Colonic mucosa (tissue), 4 donors: ENCODE measurements at regions not wholly inside any gene's neighbourhood (a gene's known extent, or its start where the extent isn't known, plus 50 kb on each side); places are given as distances from the start of the nearest gene placed in this dataset.

Source experiments
- DNase-seq: peaks from one replicate; pipeline ENCODE4 v3.0.0-alpha.2; 2020
- H3K27ac ChIP-seq: fragments of 200-600 bp; one replicate; pipeline ENCODE4 v1.8.0; 2021
- H3K27me3 ChIP-seq: fragments of 200-600 bp; one replicate; pipeline ENCODE4 v1.8.0; 2021
- H3K36me3 ChIP-seq: fragments of 200-600 bp; one replicate; pipeline ENCODE4 v1.8.0; 2021
- H3K4me1 ChIP-seq: fragments of 200-600 bp; one replicate; pipeline ENCODE4 v1.8.0; 2021; ENCODE audit warnings: mild to moderate bottlenecking
- H3K4me3 ChIP-seq: fragments of 200-600 bp; one replicate; pipeline ENCODE4 v1.8.0; 2021
- H3K9ac ChIP-seq, 2 donors: one replicate each; pipeline ENCODE4 v1.7.0; 2013; ENCODE audit warnings: control low read depth in 2 of 2, low read depth in 2 of 2, low read length in 2 of 2
- H3K9me3 ChIP-seq: fragments of 200-600 bp; one replicate; pipeline ENCODE4 v1.8.0; 2021
- intact Hi-C: fragments of 100-400 bp; cut with DNase I; formaldehyde crosslinking; loops from one replicate; pipeline ENCODE4 v1.14.1; 2022
- TF ChIP-seq, protein P1 (sequence below): fragments of 200-600 bp; IDR thresholded peaks from one replicate; pipeline ENCODE4 v1.8.0; 2022; ENCODE audit warnings: antibody characterized with exemption, mild to moderate bottlenecking
- donor health status: healthy.
- donor health status: DM: no; HTN: no; CAD: no.
- donor health status: DM: no; HTN: no; CAD: no.

DNA sequence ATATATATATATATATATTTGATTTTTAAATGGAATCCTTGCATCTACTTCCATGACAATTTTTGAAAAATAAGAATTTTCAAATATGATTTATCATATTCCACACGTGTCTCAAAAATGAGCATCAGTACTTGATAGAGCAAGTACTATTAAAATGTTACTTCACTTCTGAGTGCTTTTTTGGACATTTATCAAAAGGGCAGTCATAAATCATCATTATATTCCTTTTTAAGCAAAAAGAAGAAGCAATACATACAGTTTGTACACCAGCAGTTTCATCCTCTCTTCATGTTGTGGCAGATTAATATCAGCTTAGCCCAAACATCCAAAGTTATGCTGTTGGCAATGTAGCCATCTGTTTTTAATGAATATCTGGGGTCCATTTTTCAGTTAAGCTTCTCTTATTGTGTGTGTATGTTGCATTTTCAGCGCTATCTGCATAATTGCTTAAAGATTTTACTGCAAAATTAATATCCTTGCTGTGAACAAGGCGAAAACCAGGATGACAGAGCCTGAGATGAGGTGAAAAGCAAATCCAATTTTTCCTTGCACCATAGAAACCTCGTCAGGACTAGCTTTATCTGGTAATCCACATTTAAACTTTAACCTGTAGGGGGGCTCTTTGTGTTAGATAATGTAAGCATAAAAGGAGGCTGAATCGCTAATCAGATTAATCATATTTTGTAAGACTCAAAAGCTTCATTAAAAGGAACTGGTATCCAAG lies 604.9 kb upstream of the AGTR1 start:
- Histone ChIP-seq H3K9ac (no peak overlapping the region), H3K27ac (no peak overlapping the region), H3K36me3 (no peaks in the 10 kb centered on the region), H3K27me3 (no peaks in the 10 kb centered on the region), H3K4me3 (no peak overlapping the region), H3K9me3 (no peaks in the 10 kb centered on the region), H3K4me1 (no peaks in the 10 kb centered on the region)
- no peak for DNase-seq
- TF ChIP-seq, protein P1, sequence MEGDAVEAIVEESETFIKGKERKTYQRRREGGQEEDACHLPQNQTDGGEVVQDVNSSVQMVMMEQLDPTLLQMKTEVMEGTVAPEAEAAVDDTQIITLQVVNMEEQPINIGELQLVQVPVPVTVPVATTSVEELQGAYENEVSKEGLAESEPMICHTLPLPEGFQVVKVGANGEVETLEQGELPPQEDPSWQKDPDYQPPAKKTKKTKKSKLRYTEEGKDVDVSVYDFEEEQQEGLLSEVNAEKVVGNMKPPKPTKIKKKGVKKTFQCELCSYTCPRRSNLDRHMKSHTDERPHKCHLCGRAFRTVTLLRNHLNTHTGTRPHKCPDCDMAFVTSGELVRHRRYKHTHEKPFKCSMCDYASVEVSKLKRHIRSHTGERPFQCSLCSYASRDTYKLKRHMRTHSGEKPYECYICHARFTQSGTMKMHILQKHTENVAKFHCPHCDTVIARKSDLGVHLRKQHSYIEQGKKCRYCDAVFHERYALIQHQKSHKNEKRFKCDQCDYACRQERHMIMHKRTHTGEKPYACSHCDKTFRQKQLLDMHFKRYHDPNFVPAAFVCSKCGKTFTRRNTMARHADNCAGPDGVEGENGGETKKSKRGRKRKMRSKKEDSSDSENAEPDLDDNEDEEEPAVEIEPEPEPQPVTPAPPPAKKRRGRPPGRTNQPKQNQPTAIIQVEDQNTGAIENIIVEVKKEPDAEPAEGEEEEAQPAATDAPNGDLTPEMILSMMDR, result no peak
- intact Hi-C loops, result no loop called here

DNA sequence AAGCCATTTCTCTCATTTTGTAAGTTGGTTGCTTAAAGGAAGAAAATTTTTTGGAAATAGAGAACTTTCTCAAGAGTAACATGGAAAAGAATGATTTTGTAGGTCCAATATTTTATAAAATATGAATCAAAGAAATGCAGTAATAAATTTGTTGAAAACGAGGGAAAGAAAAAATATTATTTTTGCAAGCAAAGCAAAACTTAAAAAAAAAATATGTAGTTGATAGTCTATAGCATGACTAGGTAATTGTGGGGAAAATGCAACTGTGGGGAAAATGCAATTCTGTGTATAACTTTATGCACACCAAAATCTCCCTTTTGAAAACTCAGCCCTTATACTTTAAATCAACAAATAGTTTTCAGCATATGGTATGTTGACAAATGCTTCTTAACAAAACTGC lies 604.0 kb upstream of the AGTR1 start:
- Histone ChIP-seq H3K27me3 (no peaks in the 10 kb centered on the region), H3K9me3 (no peaks in the 10 kb centered on the region), H3K4me1 (no peaks in the 10 kb centered on the region), H3K9ac (no peak overlapping the region), H3K4me3 (no peak overlapping the region), H3K36me3 (no peaks in the 10 kb centered on the region), H3K27ac (no peak overlapping the region)
- TF ChIP-seq, protein P1, result no peak
- intact Hi-C loops, result no loop called here
- DNase-seq, result no peak

DNA sequence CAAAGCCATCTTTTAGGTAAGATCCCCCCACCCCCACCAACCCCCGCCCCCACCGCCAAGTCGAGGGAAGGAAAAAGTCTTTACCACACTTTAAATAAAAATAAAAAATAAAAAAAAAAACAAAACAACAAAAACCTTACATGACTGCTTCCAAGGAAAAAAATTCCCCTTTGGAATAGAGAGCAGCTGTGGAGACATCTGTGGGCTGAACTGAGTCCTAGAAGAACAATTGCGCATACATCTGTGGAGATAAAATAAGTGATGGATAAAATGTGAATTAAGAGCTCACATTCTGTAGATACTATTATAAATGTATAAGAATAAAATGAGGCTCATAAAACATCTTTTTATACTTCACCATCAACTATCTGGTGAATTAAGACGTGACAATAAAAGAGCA lies 601.7 kb upstream of the AGTR1 start:
- no peak for DNase-seq
- TF ChIP-seq, protein P1, result no peak

DNA sequence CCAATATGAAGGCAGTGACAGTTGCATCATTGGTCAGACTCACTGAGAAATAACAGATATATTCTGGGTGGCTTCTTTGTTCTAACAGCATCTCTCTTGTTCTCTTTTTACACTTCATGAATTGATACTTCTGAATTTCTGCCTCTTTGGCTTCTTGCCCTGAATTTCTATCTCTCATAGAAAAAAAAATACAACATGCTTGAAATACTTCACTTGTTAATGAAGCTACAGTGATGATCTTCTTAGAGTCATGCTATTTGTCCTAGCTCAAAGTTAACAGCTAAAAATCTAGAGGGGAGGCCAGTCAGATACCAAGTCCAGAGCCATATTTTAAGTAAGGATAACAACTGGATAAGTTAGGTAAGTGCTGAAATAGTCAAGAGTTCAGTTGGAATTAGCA lies 597.2 kb upstream of the AGTR1 start:
- Histone ChIP-seq H3K27ac (no peak overlapping the region), H3K4me3 (no peak overlapping the region), H3K36me3 (no peaks in the 10 kb centered on the region), H3K9me3 (no peaks in the 10 kb centered on the region), H3K27me3 (no peaks in the 10 kb centered on the region), H3K9ac (no peak overlapping the region), H3K4me1 (no peaks in the 10 kb centered on the region)
- no peak for DNase-seq
- intact Hi-C loops, result no loop called here
- TF ChIP-seq, protein P1, result no peak

More for the DNA sequence above, 601.7 kb upstream of the AGTR1 start:
- Histone ChIP-seq H3K4me3 (no peak overlapping the region), H3K9me3 (no peaks in the 10 kb centered on the region), H3K9ac (no peak overlapping the region), H3K4me1 (no peaks in the 10 kb centered on the region), H3K27ac (no peak overlapping the region), H3K27me3 (no peaks in the 10 kb centered on the region), H3K36me3 (no peaks in the 10 kb centered on the region)
- intact Hi-C loops, result no loop called here

DNA sequence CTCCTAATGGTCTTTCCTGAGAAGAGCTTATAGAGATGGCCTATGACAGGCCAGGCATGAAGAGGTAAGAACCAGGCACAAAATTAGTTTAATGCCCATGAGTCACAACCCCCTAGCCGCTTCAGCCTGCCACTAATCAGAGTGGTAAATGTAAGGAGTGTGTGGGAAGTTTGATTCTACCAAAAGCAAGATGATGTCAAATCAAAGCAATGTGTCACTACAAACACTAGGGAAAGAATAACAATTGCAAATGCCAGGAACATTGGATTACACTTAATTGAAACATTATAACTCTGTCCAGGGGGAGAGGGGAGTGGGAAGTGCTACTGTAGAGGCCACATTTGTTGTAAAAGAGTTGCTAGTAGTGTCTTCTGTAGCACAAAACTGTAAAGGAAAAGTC lies 596.6 kb upstream of the AGTR1 start:
- DNase-seq, result no peak
- H3K27me3 ChIP-seq, result no peaks in the 10 kb centered on the region
- H3K9ac ChIP-seq, result no peak overlapping the region
- no peaks in the 10 kb centered on the region for H3K36me3 ChIP-seq
- TF ChIP-seq, protein P1, result no peak
- no peak overlapping the region for H3K27ac ChIP-seq
- H3K9me3 ChIP-seq, result no peaks in the 10 kb centered on the region
- H3K4me3 ChIP-seq, result no peak overlapping the region
- H3K4me1 ChIP-seq, result no peaks in the 10 kb centered on the region
- intact Hi-C loops, result no loop called here
